ENCODE measurements at regions not wholly inside any gene's neighbourhood (a gene's known extent, or its start where the extent isn't known, plus 50 kb on each side); places are given as distances from the start of the nearest gene placed in this dataset.
A peak's percentile ranks its signal among the peaks of the same experiment; 100 is the strongest.

- H3K36me3 Mint-ChIP-seq (ENCODE audit: low read depth) = no peaks in the 10 kb centered on the region
- ChIA-PET CTCF (no interaction called here), POLR2A (interaction anchor here (1.9 kb wide), 1 partner anchor 27 kb away, joined by 9 read pairs; no protein-coding TSS in a partner anchor)
- H3K27ac Mint-ChIP-seq = no peak overlapping the region
- H3K4me1 Mint-ChIP-seq (ENCODE audit: low read depth) = peaks cover 22% of the 10 kb centered on the region
- Histone ChIP-seq H3K4me3 (ENCODE audit: low read length) (no peak overlapping the region), H3K9me3 (ENCODE audit: control insufficient read depth in 1 of 2, insufficient read depth in 1 of 2, low read length in 2 of 2) (no peaks in the 10 kb centered on the region), H3K27me3 (ENCODE audit: control insufficient read depth in 1 of 2, insufficient read depth in 2 of 2, low read length in 2 of 2) (no peaks in the 10 kb centered on the region), H3K36me3 (ENCODE audit: insufficient read depth, low read length) (no peaks in the 10 kb centered on the region), H3K4me1 (ENCODE audit: insufficient read depth, low read length) (peaks cover 16% of the 10 kb centered on the region), H3K27ac (ENCODE audit: low read depth in 1 of 2, low read length in 2 of 2) (no peak overlapping the region)
- H3K4me3 Mint-ChIP-seq = no peak overlapping the region
- TF ChIP-seq CTCF (IDR thresholded peaks at IDR 0.05) = no peak
- H3K27me3 Mint-ChIP-seq = no peaks in the 10 kb centered on the region
- ATAC-seq (ENCODE audit: poor library complexity) = no peak
- no peaks in the 10 kb centered on the region for H3K9me3 Mint-ChIP-seq
- no peak for DNase-seq
- intact Hi-C loops (cut with DNase I, micrococcal nuclease) = no loop called here
Observed at GRCh38 chr10:8359467-8359866, 305.0 kb downstream of the GATA3 start.

- no peaks in the 10 kb centered on the region for H3K9me3 Mint-ChIP-seq
- Histone ChIP-seq H3K4me1 (ENCODE audit: insufficient read depth, low read length) (peaks cover 22% of the 10 kb centered on the region), H3K4me3 (ENCODE audit: low read length) (no peak overlapping the region), H3K36me3 (ENCODE audit: insufficient read depth, low read length) (no peaks in the 10 kb centered on the region), H3K27ac (ENCODE audit: low read depth in 1 of 2, low read length in 2 of 2) (no peak overlapping the region), H3K27me3 (ENCODE audit: control insufficient read depth in 1 of 2, insufficient read depth in 2 of 2, low read length in 2 of 2) (no peaks in the 10 kb centered on the region), H3K9me3 (ENCODE audit: control insufficient read depth in 1 of 2, insufficient read depth in 1 of 2, low read length in 2 of 2) (no peaks in the 10 kb centered on the region)
- ATAC-seq (ENCODE audit: poor library complexity) (no peak), DNase-seq (peak in 3 of 14 experiments; percentile 20 to 53 (median 22))
- H3K4me3 Mint-ChIP-seq = no peak overlapping the region
- H3K27me3 Mint-ChIP-seq = no peaks in the 10 kb centered on the region
- no peak overlapping the region for H3K27ac Mint-ChIP-seq
- H3K36me3 Mint-ChIP-seq (ENCODE audit: low read depth) = no peaks in the 10 kb centered on the region
- POLR2A ChIA-PET = interaction anchor here (1.9 kb wide), 1 partner anchor 28 kb away, joined by 9 read pairs; no protein-coding TSS in a partner anchor
- CTCF ChIA-PET = no interaction called here
- peaks cover 25% of the 10 kb centered on the region for H3K4me1 Mint-ChIP-seq (ENCODE audit: low read depth)
- intact Hi-C loops (cut with DNase I, micrococcal nuclease) = no loop called here
- no peak for TF ChIP-seq CTCF (IDR thresholded peaks at IDR 0.05)
Observed at GRCh38 chr10:8360365-8360764, 305.9 kb downstream of the GATA3 start.

GRCh38 chr10:8360814-8361509, 306.5 kb downstream of the GATA3 start:
- Mint-ChIP-seq H3K4me3 (no peak overlapping the region), H3K4me1 (ENCODE audit: low read depth) (peaks cover 31% of the 10 kb centered on the region), H3K27ac (no peak overlapping the region), H3K36me3 (ENCODE audit: low read depth) (no peaks in the 10 kb centered on the region), H3K27me3 (no peaks in the 10 kb centered on the region), H3K9me3 (no peaks in the 10 kb centered on the region)
- ChIA-PET POLR2A (interaction anchor here (1.9 kb wide), 1 partner anchor 29 kb away, joined by 9 read pairs; no protein-coding TSS in a partner anchor), CTCF (no interaction called here)
- DNase-seq (no peak), ATAC-seq (ENCODE audit: poor library complexity) (no peak)
- intact Hi-C loops (cut with DNase I, micrococcal nuclease) = no loop called here
- Histone ChIP-seq H3K27ac (ENCODE audit: low read depth in 1 of 2, low read length in 2 of 2) (no peak overlapping the region), H3K27me3 (ENCODE audit: control insufficient read depth in 1 of 2, insufficient read depth in 2 of 2, low read length in 2 of 2) (no peaks in the 10 kb centered on the region), H3K4me1 (ENCODE audit: insufficient read depth, low read length) (peaks cover 24% of the 10 kb centered on the region), H3K9me3 (ENCODE audit: control insufficient read depth in 1 of 2, insufficient read depth in 1 of 2, low read length in 2 of 2) (no peaks in the 10 kb centered on the region), H3K36me3 (ENCODE audit: insufficient read depth, low read length) (no peaks in the 10 kb centered on the region), H3K4me3 (ENCODE audit: low read length) (no peak overlapping the region)
- TF ChIP-seq CTCF (IDR thresholded peaks at IDR 0.05) = no peak

Data from CD4-positive, alpha-beta T cell (primary cell).